22Rv1 (cell line): ENCODE measurements at regions not wholly inside any gene's neighbourhood (a gene's known extent, or its start where the extent isn't known, plus 50 kb on each side); places are given as distances from the start of the nearest gene placed in this dataset.
"Not testable (repeated sequence)": the region's sequence is repeated elsewhere in the genome, so short reads cannot be mapped to it uniquely, and the experiment has no call there.

ENCODE experiments used
- H3K27ac ChIP-seq: fragments of 450-650 bp; 2 replicates; pipeline ENCODE4 v1.5.1; 2017
- ZFX ChIP-seq: fragments of 450-650 bp; IDR thresholded peaks from 2 replicates; pipeline ENCODE4 v1.6.1; 2017; ENCODE audit warnings: antibody characterized with exemption, borderline replicate concordance
- TF ChIP-seq, protein P1 (sequence below): fragments of 450-650 bp; IDR thresholded peaks from 2 replicates; pipeline ENCODE4 v1.5.1; 2017; ENCODE audit warnings: mild to moderate bottlenecking

DNA sequence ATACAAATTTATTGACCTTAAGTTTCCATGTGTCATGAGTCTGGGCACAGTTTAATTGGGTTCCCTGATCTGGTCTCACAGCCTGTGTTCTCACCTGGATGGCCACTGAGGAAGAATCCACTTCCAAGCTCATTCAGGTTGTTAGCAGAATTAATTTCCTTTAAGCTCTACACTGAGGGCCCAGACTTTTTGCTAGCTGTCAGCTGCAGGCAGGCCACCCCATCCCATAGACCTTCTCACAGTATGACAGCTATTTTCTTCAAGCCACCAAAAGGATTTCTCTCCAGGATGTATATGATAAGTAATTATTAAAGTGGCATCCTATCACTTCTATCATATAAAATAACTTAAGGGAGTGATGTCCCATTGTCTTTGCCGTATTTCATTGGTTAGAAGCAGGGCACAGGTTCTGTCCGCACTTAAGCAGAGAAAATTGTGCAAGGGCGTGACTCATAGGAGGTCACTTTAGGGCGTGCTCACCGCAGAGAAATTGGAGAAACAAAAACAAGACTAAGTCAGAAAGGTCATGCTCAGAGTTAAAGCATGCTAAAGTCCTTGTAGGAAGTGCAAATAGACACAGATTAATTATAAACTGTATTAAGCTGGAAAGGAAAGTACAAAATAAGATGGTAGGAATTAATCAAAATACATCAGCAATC is 109.9 kb downstream of the AHR start:
- H3K27ac ChIP-seq = no peak overlapping the region
- TF ChIP-seq, protein P1, sequence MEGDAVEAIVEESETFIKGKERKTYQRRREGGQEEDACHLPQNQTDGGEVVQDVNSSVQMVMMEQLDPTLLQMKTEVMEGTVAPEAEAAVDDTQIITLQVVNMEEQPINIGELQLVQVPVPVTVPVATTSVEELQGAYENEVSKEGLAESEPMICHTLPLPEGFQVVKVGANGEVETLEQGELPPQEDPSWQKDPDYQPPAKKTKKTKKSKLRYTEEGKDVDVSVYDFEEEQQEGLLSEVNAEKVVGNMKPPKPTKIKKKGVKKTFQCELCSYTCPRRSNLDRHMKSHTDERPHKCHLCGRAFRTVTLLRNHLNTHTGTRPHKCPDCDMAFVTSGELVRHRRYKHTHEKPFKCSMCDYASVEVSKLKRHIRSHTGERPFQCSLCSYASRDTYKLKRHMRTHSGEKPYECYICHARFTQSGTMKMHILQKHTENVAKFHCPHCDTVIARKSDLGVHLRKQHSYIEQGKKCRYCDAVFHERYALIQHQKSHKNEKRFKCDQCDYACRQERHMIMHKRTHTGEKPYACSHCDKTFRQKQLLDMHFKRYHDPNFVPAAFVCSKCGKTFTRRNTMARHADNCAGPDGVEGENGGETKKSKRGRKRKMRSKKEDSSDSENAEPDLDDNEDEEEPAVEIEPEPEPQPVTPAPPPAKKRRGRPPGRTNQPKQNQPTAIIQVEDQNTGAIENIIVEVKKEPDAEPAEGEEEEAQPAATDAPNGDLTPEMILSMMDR = no peak
- TF ChIP-seq ZFX = no peak

DNA sequence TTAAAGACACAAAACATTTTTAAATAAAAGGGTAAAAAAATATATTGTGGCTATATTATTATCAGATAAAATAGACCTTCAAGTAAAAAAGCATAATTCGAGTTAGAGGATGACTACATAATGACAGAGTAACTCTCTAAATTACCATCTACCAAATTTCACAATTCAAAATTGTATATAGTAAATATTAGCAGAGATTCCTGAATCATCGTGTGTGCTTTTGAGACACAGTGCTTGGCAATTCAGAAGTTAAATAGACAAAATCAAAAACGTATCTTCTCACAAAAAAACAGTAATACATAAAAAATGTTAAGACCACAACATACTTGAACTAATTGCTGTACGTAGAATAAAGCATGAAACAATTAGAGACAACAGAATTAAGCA is 110.4 kb downstream of the AHR start:
- TF ChIP-seq ZFX = no peak
- TF ChIP-seq, protein P1 = no peak
- H3K27ac ChIP-seq = no peak overlapping the region

GRCh38 chr7:17411922-17412321 is 113.5 kb downstream of the AHR start:
- TF ChIP-seq ZFX = no peak
- TF ChIP-seq, protein P1 = no peak

GRCh38 chr7:17412883-17413282 is 114.4 kb downstream of the AHR start:
- no peak overlapping the region for H3K27ac ChIP-seq
- no peak for TF ChIP-seq ZFX
- TF ChIP-seq, protein P1 = no peak

More at GRCh38 chr7:17411922-17412321, 113.5 kb downstream of the AHR start:
- no peak overlapping the region for H3K27ac ChIP-seq

DNA sequence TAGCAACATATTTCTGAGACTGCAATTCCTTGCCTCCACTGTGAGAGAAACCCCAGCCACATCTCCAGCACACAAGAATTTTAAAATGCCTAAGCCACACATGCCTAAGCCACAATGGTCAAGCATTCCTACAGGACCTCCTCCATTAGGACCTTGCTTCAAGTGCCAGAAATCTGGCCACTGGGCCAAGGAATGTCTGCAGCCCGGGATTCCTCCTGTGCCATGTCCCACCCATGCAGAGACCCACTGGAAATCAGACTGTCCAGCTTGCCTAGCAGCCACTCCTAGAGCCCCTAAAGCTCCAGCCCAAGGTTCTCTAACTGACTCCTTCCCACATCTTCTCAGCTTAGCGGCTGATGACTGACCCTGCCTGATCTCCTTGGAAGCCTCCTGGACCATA is 117.5 kb downstream of the AHR start:
- H3K27ac ChIP-seq = no peak overlapping the region
- no peak for TF ChIP-seq ZFX
- TF ChIP-seq, protein P1 = no peak

GRCh38 chr7:17420308-17421015 is 122.0 kb downstream of the AHR start:
- not testable (repeated sequence) for H3K27ac ChIP-seq

DNA sequence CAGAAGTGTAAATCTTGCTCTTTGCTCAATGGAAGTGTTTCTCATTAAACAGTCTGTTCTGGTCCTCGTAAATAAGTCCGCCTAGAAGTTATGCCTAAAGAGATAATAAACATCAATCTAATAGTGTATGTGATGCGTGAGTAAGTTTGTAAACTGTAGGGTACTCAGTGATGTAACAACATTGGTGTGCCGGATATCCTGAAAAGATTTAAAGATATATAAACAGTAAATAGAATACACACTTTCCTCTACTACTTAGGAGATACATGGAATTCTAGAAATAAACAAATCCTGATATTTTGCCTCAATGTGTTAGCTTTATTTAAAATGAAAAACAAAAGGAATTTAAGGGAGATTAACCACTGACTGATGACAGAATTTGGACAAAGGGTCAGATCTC is 123.5 kb downstream of the AHR start:
- TF ChIP-seq ZFX = no peak
- TF ChIP-seq, protein P1 = no peak
- no peak overlapping the region for H3K27ac ChIP-seq

GRCh38 chr7:17422966-17423365 is 124.5 kb downstream of the AHR start:
- TF ChIP-seq, protein P1 = no peak
- no peak for TF ChIP-seq ZFX
- H3K27ac ChIP-seq = no peak overlapping the region
